DMS53 treated with DMSO at 0.1 percent for 48 hours (cell line): ENCODE measurements at regions not wholly inside any gene's neighbourhood (a gene's known extent, or its start where the extent isn't known, plus 50 kb on each side); places are given as distances from the start of the nearest gene placed in this dataset.

Source experiments
- DNase-seq: peaks from one replicate; lab custom pipeline; 2025; ENCODE audit not compliant: unreplicated experiment; lab: John Stamatoyannopoulos, UW

- DNase-seq, result no peak
These were observed 129.5 kb upstream of the MAGEB18 start for GRCh38 chrX:26008691-26009090.

- no peak for DNase-seq
These were observed 118.8 kb upstream of the MAGEB18 start for GRCh38 chrX:26019386-26019785.

GRCh38 chrX:26026179-26026578, 112.0 kb upstream of the MAGEB18 start:
- DNase-seq, result no peak

GRCh38 chrX:26032111-26032912, 105.8 kb upstream of the MAGEB18 start:
- DNase-seq, result no peak

GRCh38 chrX:26037367-26037766, 100.8 kb upstream of the MAGEB18 start:
- DNase-seq, result no peak

GRCh38 chrX:26050099-26050498, 88.0 kb upstream of the MAGEB18 start:
- DNase-seq, result no peak

GRCh38 chrX:26070882-26071281, 67.3 kb upstream of the MAGEB18 start:
- no peak for DNase-seq

- no peak for DNase-seq
These were observed 66.5 kb upstream of the MAGEB18 start for GRCh38 chrX:26071618-26072017.

- no peak for DNase-seq
These were observed 55.0 kb upstream of the MAGEB18 start for GRCh38 chrX:26083093-26083492.
